SK-N-SH (cell line): ENCODE measurements at regions not wholly inside any gene's neighbourhood (a gene's known extent, or its start where the extent isn't known, plus 50 kb on each side); places are given as distances from the start of the nearest gene placed in this dataset.

Experiments
- CHD2 ChIP-seq: fragments of 150-350 bp; IDR thresholded peaks from 2 replicates; pipeline ENCODE4 v1.6.1; 2018; ENCODE audit warnings: low read length; ENCODE audit not compliant: partially characterized antibody
- CTCF ChIP-seq: fragments of 200-600 bp; sonication (generic); IDR thresholded peaks from 2 replicates; pipeline ENCODE4 v1.6.1; 2017; ENCODE audit warnings: antibody characterized with exemption, mild to moderate bottlenecking, moderate library complexity
- ELF1 ChIP-seq: IDR thresholded peaks from 2 replicates; pipeline ENCODE4 v1.4.0; 2012
- EP300 ChIP-seq, 2 experiments: IDR thresholded peaks; 2 replicates each; pipeline versions ENCODE4 v1.4.0 to v1.6.1; 2012; ENCODE audit warnings: borderline replicate concordance in 1 of 2, low read depth in 1 of 2, low read length in 1 of 2
- FOSL2 ChIP-seq: IDR thresholded peaks from 2 replicates; pipeline ENCODE4 v1.4.0; 2012; ENCODE audit warnings: low read depth, mild to moderate bottlenecking, moderate library complexity, borderline replicate concordance
- POLR2AphosphoS5 ChIP-seq: IDR thresholded peaks from 2 replicates; pipeline ENCODE4 v1.6.1; 2012; ENCODE audit warnings: low read depth, low read length
- REST ChIP-seq: IDR thresholded peaks from 2 replicates; pipeline ENCODE4 v1.6.1; 2012; ENCODE audit warnings: mild to moderate bottlenecking, low read depth, low read length, moderate library complexity
- RFX5 ChIP-seq: IDR thresholded peaks from 2 replicates; pipeline ENCODE4 v1.6.1; 2012; ENCODE audit warnings: mild to moderate bottlenecking, improper control_type of control experiment, low read length
- RXRA ChIP-seq: IDR thresholded peaks from 2 replicates; pipeline ENCODE4 v1.4.0; 2012; ENCODE audit warnings: low read depth, mild to moderate bottlenecking, borderline replicate concordance
- TAF1 ChIP-seq: IDR thresholded peaks from 2 replicates; pipeline ENCODE4 v1.6.1; 2012; ENCODE audit warnings: low read depth, mild to moderate bottlenecking, low read length, moderate library complexity, borderline replicate concordance
- USF1 ChIP-seq: IDR thresholded peaks from 2 replicates; pipeline ENCODE4 v1.4.0; 2012; ENCODE audit warnings: low read depth, borderline replicate concordance
- USF2 ChIP-seq: fragments of 150-350 bp; IDR thresholded peaks from 2 replicates; pipeline ENCODE4 v1.6.1; 2017; ENCODE audit warnings: antibody characterized with exemption, low read length, low read depth, borderline replicate concordance

GRCh38 chr5:118578093-118578492, 410.3 kb downstream of the DTWD2 start:
- TF ChIP-seq CHD2 (no peak), EP300 (IDR thresholded peaks at IDR 0.05; ENCODE audit: borderline replicate concordance in 1 of 2, low read depth in 1 of 2, low read length in 1 of 2) (no peak), RFX5 (no peak), RXRA (no peak), POLR2AphosphoS5 (no peak), CTCF (no peak), REST (no peak), ELF1 (no peak), FOSL2 (no peak), TAF1 (no peak), USF2 (no peak), USF1 (no peak)
